CD4-positive, alpha-beta T cell treated with Interleukin-21 for 1 hour (primary cell): ENCODE measurements at regions not wholly inside any gene's neighbourhood (a gene's known extent, or its start where the extent isn't known, plus 50 kb on each side); places are given as distances from the start of the nearest gene placed in this dataset.
"Not testable (repeated sequence)": the region's sequence is repeated elsewhere in the genome, so short reads cannot be mapped to it uniquely, and the experiment has no call there.

ENCODE experiments used
- DNase-seq: peaks from one replicate; pipeline ENCODE4 v3.0.0-alpha.2; 2020

DNA sequence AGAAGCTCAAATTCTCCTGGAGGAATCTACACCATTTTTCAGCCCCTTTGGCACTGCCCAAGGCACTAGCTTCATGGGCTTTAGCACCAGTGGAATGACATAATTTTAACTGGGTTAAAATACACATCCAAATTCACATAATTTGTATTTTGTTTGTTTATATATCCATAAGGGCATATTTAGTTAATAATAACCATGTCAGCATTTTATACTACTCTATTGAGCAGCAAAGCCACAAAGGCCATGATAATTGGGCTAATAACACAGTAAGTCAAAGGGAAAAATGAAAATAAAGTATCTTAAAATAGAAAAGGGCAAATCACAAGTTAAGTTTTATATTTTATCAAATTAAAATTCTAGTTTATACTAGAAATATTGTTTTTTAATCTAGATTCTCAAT is 262.7 kb upstream of the TACR3 start:
- no peak for DNase-seq

DNA sequence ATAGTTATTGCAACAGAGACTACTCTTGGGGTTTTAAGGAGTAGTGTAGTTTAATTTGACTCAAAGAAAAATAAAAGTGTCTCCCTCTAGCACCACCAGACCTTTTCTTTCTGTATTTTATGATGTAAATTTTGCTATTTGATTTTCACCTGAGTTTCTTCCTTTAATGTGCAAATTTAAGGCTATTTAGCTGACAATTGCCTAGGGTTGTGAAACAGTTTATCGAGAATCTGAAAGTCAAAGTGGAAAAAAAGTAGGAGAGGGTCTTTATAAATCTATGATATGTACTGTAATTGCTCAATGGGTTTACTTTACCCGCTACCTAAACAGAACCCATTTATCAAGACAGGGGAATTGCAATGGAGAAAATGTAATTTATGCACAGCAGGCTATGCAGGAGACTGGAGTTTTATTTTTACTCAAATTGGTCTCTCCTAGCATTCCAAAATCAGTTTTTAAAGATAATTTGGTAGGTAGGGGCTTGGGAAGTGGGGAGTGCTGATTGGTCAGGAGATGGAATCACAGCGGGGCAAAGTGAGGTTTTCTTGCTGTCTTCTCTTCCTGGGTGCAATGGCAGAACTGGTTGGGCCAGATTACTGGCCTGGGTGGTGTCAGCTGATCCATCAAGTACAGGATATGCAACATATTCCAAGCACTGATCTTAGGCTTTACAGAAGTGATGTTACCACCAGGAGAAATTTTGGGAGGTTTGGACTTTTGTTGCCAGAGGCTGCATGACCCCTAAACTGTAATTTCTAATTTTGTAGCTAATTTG is 228.6 kb upstream of the TACR3 start:
- no peak for DNase-seq

DNA sequence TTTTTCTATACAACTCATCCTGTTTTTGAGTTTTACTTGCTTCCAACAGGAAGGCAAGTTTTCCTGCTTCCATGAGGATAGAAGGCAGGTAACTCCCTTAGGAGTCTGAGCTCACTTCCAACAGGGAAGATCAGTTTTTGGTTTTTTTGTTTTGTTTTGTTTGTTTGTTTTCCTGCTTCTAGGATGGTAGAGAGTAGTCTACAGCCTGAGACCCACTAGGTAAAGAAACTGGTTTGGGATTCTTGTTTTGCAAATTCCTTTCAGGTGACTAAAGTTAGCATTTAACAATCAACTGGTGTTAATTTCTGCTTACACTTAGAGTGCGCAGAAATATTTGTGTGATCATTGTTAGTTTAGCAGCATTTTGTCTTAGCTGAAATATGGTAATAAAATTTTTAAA is 227.8 kb upstream of the TACR3 start:
- DNase-seq, result no peak

DNA sequence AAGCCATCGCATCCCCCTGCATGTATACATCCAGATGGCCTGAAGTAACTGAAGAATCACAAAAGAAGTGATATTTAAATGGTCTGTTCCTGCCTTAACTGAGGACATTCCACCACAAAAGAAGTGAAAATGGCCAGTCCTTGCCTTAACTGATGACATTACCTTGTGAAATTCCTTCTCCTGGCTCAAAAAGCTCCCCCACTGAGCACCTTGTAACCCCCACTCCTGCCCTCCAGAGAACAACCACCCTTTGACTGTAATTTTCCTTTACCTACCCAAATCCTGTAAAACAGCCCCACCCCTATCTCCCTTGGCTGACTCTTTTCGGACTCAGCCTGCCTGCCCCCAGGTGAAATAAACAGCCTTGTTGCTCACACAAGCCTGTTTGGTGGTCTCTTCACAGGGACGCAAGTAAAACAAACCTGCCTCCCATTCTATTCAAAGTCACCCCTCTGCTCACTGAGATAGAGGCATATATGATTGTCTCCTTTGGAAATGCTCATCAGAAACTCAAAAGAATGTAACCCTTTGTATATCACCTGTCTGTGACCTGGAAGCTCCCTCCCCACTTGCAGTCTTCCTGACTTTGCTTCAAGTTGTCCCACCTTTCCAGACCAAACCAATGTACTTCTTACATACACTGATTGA is 227.0 kb upstream of the TACR3 start:
- DNase-seq, result not testable (repeated sequence)

DNA sequence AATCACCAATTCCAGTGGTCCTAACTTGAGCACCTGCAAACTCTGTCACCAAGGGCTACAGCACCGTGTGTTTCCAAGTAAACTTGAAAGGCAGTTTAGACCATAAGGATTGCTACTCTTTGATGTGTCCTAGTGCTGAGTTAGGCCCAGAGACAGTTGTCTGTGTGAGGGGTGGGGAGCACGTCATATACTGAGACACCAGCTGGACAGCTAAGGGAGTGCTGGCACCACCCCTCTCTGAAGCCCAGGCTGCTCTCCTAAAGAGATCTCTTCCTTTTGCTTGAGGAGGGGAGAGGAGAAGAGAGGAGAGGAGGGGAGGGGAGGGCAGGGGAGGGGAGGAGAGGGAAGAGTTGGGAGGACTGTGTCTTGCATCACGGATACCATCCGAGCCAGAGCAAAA is 218.7 kb upstream of the TACR3 start:
- DNase-seq, result no peak

DNA sequence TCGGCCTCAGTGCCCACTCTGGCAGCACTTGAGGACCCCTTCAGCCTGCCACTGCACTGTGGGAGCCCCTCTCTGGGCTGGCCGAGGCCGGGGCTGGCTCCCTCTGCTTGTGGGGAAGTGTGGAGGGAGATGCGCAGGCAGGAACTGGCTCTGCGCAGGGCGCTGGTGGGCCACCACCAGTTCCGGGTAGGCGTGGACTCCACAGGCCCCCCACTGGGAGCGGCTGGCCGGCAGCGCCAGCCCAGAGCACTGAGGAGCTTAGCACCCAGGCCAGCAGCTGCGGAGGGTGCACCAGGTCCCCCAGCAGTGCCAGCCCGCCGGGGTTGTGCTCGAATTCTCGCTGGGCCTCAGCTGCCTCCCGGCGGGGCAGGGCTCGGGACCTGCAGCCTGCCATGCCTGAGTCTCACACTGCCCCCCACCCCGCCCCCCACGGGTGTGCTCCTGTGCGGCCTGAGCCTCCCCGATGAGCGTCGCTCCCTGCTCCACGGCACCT is 216.9 kb upstream of the TACR3 start:
- DNase-seq, result no peak

DNA sequence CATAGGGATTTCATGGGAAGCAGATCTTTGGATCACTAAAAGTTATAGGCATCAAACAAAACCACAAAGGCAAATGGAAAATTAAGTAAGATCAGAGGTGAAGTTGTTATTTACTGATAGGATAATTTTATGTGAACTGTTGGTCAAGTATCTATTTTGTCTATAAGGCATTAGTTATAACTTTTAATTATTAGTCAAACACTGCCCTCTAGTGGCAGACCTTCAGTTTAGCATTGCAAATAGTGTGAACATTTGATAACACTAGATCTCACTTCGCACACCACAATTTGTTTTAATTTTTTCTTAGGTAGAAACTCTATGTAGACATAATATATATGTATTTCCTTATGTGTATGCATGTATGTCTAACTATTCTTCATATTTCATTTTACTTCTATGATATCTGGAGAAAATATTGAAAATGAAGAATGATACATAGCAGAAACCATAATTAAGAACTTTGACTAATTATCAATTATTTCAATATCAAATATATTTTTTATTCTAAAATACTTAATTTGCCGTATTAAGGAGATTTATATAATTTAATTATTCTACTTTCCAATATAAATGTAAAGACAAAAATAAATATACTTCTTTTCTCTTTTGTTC is 214.5 kb upstream of the TACR3 start:
- peak; percentile 34 for DNase-seq

DNA sequence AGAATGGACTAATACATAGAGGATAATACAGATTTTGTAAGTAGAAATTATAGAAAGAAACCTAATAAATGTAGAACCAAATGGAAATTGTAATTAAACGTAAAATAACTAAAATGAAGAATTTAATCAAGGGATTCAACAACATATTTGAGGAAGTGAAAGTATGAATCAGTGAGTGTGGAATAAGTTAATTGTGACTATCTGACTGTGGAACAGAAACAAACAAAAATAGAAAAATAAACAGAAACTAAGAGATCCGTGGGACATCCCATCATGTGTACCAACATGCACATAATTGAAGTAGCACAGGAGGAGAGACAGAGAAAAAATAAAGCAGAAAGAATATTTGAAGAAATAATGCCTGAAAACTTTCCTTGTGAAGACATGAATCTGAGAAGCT is 208.6 kb upstream of the TACR3 start:
- no peak for DNase-seq

DNA sequence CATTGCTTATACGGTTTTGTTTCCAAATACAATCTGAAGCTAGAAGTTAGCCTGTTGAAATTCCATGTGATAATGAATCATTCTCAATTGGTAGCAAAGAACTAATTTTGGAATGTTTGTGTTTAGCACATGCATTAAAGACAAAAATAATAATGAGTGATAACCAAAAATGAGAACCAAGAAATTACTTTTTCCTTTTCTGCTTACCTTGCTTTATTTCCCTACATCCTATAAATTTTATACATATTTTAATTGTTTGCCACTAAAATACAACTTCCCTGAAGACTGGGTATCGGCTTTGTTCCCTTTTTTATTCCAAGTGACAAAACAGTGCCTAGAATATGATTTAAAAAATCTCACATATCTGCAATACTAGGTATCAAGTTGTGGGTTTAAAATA is 203.8 kb upstream of the TACR3 start:
- no peak for DNase-seq

DNA sequence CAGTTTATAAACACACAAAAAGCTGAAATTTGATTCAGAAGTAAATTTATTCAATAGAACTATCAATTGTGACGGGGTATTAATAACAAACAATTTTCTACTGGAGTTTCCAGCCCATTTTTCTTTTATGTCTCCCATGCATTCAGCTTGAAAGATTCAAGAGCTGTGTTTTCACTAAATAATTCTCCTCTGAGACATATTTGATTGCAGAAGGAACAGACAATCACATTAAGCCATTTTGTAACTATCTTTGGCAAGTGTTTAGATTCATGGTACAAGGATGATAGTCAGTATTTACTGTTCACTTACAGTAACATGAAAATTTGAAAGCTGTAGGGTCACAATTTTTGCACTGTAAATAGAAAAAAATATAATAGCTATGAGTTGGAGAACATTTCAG is 198.4 kb upstream of the TACR3 start:
- no peak for DNase-seq

DNA sequence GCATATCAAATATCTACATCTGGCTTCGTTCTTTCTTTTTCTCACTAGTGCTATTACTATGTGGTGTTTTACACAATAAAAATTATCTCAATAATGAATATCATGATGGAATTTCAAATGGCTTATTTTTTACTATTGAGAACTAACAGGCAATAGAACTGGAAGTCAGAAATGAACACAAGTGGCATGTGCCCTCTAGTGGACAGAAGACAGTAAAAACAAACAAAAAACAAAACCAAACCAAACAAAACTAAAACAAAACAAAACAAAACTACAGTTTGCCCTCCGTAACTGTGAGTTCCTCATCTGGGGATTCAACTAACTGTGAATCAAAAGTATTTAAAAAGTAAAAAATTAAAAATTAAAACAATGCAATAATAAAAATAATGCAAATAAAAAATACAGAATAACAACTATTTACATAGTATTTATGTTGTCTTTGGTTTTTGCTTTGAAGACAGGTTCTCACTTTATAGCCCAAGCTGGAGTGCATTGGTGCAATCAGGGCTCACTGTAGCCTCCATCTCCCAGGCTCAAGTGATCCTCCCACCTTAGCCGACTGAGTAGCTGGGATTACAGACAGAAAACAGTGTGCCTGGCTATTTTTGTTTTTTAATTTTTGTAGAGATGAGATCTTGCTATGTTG is 195.6 kb upstream of the TACR3 start:
- DNase-seq, result no peak

DNA sequence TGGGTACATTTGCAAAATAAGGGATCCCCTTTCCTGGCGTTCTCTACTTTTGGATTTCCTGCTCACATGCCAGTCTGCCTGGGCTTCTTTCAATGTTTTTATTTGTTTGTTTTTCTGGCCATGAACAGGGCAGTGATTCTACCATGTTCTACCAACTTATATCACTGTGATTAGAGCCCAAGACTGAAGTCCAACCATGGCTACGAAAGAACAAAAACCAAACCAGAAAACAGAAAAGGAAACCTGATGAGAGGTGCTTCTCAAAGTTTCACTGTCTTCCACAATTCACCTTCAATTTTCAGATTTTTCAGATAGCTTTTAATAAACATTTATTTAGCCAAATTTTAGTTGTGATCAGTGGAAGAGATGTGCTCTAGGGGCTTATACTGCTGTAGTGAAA is 187.6 kb upstream of the TACR3 start:
- DNase-seq, result no peak

DNA sequence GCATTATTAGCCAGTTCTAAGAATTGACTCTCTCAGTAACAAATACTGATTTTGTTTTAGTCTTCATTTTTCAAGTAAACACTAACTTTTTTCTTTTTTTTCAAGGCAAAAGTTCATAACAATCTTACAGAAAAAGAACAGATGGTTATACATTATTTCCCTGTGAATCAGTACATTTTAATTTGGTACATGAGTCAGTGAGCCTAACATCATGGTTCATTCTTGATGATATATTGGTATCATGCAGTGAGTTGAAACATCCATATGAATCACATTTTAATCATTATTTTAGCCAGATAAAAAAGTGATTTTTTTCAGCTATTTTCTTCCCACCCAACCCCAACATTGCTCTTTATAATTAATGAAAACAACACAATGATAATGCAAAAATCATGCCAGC is 184.3 kb upstream of the TACR3 start:
- DNase-seq, result no peak

DNA sequence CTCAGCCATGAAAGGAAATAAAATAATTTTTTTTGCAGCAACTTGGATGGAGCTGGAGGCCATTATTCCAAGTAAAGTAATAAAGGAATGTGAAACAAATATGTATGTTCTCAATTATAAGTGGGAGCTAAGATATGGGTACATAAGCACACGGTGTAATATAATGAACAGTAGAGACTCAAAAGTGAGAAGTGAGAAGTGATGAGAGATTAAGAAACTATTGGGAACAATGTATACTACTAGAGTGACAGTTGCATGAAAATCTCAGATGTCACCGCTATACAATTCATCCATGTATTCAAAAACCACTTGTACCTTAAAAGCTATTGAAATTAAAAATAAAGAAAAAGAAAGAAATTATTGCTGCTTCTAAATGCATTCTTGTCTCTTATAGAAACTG is 182.9 kb upstream of the TACR3 start:
- no peak for DNase-seq

DNA sequence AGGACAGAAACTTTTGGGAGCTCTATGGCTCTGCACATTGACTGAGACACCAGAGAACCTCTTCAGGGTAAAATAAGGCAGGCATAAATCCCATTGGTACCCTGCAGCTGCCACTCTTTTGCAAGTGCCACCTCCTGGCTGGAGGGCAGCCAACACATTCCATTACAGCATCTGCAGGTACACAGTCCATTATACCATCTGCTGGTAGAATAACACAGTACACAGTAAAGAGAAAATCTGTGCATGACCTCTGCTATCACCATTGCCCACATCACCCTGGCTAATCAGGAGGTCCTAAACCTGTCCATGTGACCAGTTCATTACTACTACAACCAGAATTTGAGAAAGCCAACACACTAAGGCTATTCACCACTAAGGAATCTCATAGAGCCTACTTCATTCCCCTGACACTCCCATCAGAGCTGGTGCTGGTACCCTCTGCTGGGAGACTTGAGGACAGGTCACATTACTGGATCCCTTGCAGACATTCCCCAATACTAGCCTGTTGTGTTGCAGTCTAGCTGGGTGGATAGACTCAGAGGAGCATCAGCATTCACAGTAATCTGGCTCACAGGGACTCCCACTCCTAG is 176.2 kb upstream of the TACR3 start:
- no peak for DNase-seq

DNA sequence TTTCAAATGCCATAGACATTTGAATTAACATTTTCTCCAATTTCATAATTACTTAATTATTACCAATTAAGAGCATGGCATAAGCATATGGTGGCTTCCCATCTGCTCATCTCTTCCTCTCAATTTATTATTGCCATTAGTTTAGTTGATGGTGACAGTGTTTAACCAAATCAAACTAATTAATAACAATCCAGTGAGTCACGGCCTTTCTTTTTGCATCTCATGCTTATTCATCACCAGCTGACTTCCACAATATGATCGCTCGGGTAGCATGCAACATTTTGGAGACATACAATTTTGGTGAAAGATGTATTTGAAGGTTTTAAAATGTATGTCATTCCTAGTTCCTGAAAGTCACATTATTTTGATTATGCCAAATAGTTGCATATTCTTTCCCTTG is 172.8 kb upstream of the TACR3 start:
- DNase-seq, result no peak

DNA sequence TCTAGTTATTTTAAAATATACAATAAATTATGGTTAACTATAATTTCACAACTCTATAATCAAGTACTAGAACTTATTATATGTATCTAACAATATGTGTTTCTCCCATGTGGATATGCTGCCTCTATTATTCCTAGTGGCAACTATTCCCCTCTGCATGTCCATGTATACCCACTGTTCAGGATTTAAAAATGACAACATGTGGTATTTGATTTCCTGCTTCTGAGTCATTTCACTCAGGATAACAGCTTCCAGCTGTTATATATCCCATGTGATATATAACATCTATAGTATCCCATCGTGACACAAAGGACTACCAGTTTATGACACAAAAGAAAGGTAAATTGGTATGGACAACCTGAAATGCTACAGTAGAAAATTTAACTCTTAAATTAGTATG is 167.4 kb upstream of the TACR3 start:
- no peak for DNase-seq

DNA sequence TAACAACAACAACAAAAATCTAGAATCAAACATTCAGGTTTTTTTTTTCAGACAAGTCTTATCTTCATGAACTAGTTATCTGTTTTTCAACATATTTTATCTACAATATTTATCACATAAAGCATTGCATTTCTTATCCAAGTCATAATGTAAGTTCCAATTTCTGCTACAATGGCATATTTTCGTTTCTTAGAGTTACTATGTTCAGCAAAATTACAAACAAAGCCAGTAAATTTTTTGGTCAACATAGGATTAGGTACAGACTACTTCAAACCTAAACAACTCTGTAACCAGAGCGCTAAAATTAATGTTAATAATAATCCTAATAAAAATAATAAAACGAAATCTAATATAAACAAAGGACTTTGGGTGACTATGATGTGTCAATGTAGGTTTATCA is 165.4 kb upstream of the TACR3 start:
- no peak for DNase-seq

DNA sequence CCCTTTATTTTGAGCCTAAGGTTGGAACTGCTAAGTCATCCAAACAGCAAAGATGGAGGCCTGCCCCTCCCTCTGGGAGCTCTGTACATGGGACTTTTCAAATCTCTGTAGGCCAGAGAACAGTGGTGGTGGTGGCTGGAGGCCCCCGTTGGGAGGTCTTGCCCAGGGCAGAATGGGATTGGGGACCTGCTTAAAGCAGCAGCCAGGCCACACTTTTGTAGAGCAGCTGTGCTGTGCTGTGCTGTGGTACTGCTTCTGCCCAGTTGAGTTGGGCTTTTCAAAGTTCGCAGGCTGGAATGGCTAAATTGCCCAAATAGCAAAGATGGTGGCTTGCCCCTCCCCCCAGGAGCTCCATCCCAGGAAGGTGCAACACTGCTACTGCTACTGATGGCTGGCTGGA is 147.5 kb upstream of the TACR3 start:
- no peak for DNase-seq

DNA sequence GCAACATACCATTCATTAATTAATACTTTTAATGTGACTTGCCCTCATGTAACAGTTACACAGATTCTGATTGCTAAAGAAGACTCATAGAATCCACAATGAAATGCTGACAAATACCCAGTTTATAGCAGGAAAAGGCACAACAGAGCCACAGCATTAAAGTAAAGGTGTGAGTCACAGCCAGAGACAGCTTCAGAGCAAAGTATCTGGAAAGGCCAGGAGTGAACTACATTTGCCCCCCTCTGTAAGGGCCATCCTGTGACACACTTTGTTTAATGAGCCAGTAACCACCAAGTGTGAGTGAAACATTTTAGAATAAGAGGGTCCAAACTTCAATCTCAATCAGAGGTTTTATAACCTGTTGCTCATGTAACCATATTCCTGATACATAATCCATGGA is 133.8 kb upstream of the TACR3 start:
- DNase-seq, result no peak

DNA sequence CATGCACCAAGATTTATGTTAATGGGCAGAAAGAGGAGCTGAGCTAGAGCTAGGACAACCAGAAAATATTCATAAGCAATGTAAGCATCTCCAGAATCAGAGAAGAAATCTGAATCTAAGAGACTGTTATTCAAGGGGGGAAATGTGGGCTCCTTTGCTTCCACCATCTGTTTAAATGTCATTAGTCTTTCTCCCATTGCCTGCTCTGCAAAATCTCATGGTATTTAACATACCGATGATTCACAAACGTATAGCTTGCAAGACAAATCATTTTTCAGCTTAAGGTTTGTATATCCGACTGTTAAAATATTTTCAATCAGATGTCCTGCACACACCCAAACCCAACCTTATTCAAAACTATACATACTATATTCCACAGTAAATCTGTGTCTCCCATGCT is 133.4 kb upstream of the TACR3 start:
- DNase-seq, result no peak

DNA sequence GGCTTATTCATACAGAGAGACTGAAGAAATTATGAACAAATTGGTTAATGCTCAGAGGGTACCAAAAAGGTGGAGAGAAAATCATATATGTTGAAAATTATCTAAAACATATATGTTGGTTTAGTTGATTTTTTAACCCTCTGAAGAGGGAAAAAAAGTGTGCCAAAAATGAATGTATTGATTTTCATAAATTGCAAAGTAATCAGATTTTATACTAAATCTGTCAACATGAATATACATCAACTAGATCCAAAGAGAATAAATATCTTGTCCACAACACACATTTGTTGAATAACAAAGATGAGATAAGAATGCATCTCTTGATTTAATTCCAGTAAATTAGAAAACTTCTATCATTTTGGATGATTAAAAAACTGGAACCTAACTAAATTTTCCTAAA is 125.3 kb upstream of the TACR3 start:
- no peak for DNase-seq

DNA sequence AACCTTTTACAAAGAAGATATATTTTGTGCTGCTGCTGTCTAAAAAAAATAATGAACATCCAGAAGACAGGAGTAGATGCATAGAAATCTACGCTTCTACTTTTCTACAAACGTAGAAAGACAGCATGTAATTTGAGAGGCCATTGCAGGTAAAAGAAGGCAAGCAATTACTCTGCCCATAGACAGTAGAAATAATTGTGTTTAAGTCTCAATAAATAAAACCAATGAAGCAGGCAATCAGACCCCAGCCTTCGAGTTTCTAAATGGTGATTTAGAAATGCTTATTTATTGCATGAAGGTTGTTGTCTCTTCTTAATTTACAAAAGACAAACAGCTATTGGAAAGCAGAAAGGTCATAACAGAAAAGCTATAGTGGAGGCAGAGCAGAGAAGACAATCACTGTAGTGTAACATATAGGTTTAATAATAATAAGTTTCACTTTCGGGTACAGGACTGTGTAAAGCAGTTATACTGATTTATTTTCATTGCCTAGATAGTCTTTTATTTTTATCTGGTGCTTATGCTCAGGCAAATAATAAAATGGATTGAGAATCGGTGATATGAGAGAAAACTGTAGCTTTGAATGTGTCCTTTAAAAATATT is 123.0 kb upstream of the TACR3 start:
- DNase-seq, result no peak
